HUES64 (cell line): ENCODE measurements at regions not wholly inside any gene's neighbourhood (a gene's known extent, or its start where the extent isn't known, plus 50 kb on each side); places are given as distances from the start of the nearest gene placed in this dataset.
"Not testable (repeated sequence)": the region's sequence is repeated elsewhere in the genome, so short reads cannot be mapped to it uniquely, and the experiment has no call there.

Experiments
- H3K27ac ChIP-seq: 2 replicates; pipeline ENCODE4 v1.7.0; 2013; ENCODE audit warnings: low read depth, low read length, inconsistent platforms
- H3K27me3 ChIP-seq: 2 replicates; pipeline ENCODE4 v1.6.1; 2013; ENCODE audit warnings: mild to moderate bottlenecking, low read length; ENCODE audit not compliant: insufficient read depth
- H3K36me3 ChIP-seq: 2 replicates; pipeline ENCODE4 v1.6.1; 2013; ENCODE audit warnings: mild to moderate bottlenecking, low read length; ENCODE audit not compliant: insufficient read depth
- H3K4me1 ChIP-seq: 2 replicates; pipeline ENCODE4 v1.6.1; 2013; ENCODE audit warnings: mild to moderate bottlenecking, low read length, moderate library complexity; ENCODE audit not compliant: insufficient read depth
- H3K4me3 ChIP-seq: 2 replicates; pipeline ENCODE4 v1.5.1; 2013; ENCODE audit warnings: mild to moderate bottlenecking, low read length, moderate library complexity
- H3K9ac ChIP-seq: 2 replicates; pipeline ENCODE4 v1.6.1; 2013; ENCODE audit warnings: mild to moderate bottlenecking, low read depth, low read length
- H3K9me3 ChIP-seq: 2 replicates; pipeline ENCODE4 v1.6.1; 2013; ENCODE audit warnings: low read depth, low read length; ENCODE audit not compliant: insufficient read depth
- WGBS: fragments of 150-250, 120-280 bp; methylation state at CpG from one replicate; pipeline ENCODE4 v1.1.7; 2013; ENCODE audit warnings: missing lambda C conversion rate; 5-methylcytosine and 5-hydroxymethylcytosine counted together

- H3K4me1 ChIP-seq, H3K27me3 ChIP-seq, H3K9me3 ChIP-seq, H3K36me3 ChIP-seq, H3K9ac ChIP-seq, H3K27ac ChIP-seq, H3K4me3 ChIP-seq: not testable (repeated sequence)
- 85% methylated on average over 8 of the region's 8 CpGs for WGBS
Observed at GRCh38 chr11:67888056-67888455, 115.8 kb downstream of the UNC93B1 start.

GRCh38 chr11:67886672-67887071, 117.2 kb downstream of the UNC93B1 start:
- not testable (repeated sequence) for H3K27ac ChIP-seq, H3K27me3 ChIP-seq, H3K4me1 ChIP-seq, H3K9me3 ChIP-seq, H3K4me3 ChIP-seq, H3K36me3 ChIP-seq, H3K9ac ChIP-seq
- WGBS, result 82% methylated on average over 5 of the region's 6 CpGs

- H3K4me1 ChIP-seq, H3K4me3 ChIP-seq, H3K27me3 ChIP-seq, H3K9me3 ChIP-seq, H3K36me3 ChIP-seq, H3K9ac ChIP-seq, H3K27ac ChIP-seq: not testable (repeated sequence)
- WGBS, result 87% methylated on average over 2 of the region's 7 CpGs
Observed at GRCh38 chr11:67886207-67886606, 117.7 kb downstream of the UNC93B1 start.

- not testable (repeated sequence) for H3K27me3 ChIP-seq, H3K9ac ChIP-seq, H3K27ac ChIP-seq, H3K36me3 ChIP-seq, H3K4me3 ChIP-seq, H3K9me3 ChIP-seq, H3K4me1 ChIP-seq
- WGBS, result 84% methylated on average over 3 of the region's 3 CpGs
Observed at GRCh38 chr11:67885574-67885973, 118.3 kb downstream of the UNC93B1 start.

- H3K36me3 ChIP-seq, H3K9me3 ChIP-seq, H3K4me3 ChIP-seq, H3K27me3 ChIP-seq, H3K9ac ChIP-seq, H3K27ac ChIP-seq, H3K4me1 ChIP-seq: not testable (repeated sequence)
- 78% methylated on average over 17 of the region's 18 CpGs for WGBS
Observed at GRCh38 chr11:67884761-67885558, 118.9 kb downstream of the UNC93B1 start.

- H3K9me3 ChIP-seq, H3K36me3 ChIP-seq, H3K27me3 ChIP-seq, H3K4me1 ChIP-seq, H3K27ac ChIP-seq, H3K4me3 ChIP-seq, H3K9ac ChIP-seq: not testable (repeated sequence)
- WGBS, result 80% methylated on average over 13 of the region's 13 CpGs
Observed at GRCh38 chr11:67884073-67884757, 119.7 kb downstream of the UNC93B1 start.

- not testable (repeated sequence) for H3K27ac ChIP-seq, H3K9me3 ChIP-seq, H3K9ac ChIP-seq, H3K4me3 ChIP-seq, H3K4me1 ChIP-seq, H3K27me3 ChIP-seq, H3K36me3 ChIP-seq
- 90% methylated on average over 9 of the region's 9 CpGs for WGBS
Observed at GRCh38 chr11:67882304-67882703, 121.6 kb downstream of the UNC93B1 start.

GRCh38 chr11:67881836-67882235, 122.1 kb downstream of the UNC93B1 start:
- H3K4me3 ChIP-seq, H3K27me3 ChIP-seq, H3K4me1 ChIP-seq, H3K27ac ChIP-seq, H3K9ac ChIP-seq, H3K36me3 ChIP-seq, H3K9me3 ChIP-seq: not testable (repeated sequence)
- WGBS, result 89% methylated on average over 10 of the region's 10 CpGs

- H3K36me3 ChIP-seq, H3K27me3 ChIP-seq, H3K9me3 ChIP-seq, H3K27ac ChIP-seq, H3K4me3 ChIP-seq, H3K4me1 ChIP-seq, H3K9ac ChIP-seq: not testable (repeated sequence)
- WGBS, result 95% methylated on average over 7 of the region's 8 CpGs
Observed at GRCh38 chr11:67880594-67881196, 123.2 kb downstream of the UNC93B1 start.

- H3K4me3 ChIP-seq, H3K27ac ChIP-seq, H3K36me3 ChIP-seq, H3K9ac ChIP-seq, H3K4me1 ChIP-seq, H3K27me3 ChIP-seq, H3K9me3 ChIP-seq: not testable (repeated sequence)
- 96% methylated on average over 3 of the region's 3 CpGs for WGBS
Observed at GRCh38 chr11:67878666-67879065, 125.2 kb downstream of the UNC93B1 start.

- not testable (repeated sequence) for H3K9me3 ChIP-seq, H3K27ac ChIP-seq, H3K27me3 ChIP-seq, H3K4me3 ChIP-seq, H3K36me3 ChIP-seq, H3K9ac ChIP-seq, H3K4me1 ChIP-seq
- 33% methylated on average over 1 of the region's 4 CpGs for WGBS
Observed at GRCh38 chr11:67877316-67877715, 126.6 kb downstream of the UNC93B1 start.
